Erythroblast (primary cell): ENCODE measurements at regions not wholly inside any gene's neighbourhood (a gene's known extent, or its start where the extent isn't known, plus 50 kb on each side); places are given as distances from the start of the nearest gene placed in this dataset.

Source experiments
- GATA1 ChIP-seq: IDR thresholded peaks from 2 replicates; pipeline ENCODE4 v1.6.1; 2011; ENCODE audit warnings: low read depth, mild to moderate bottlenecking, control low read depth, low read length, moderate library complexity
- POLR2A ChIP-seq: IDR thresholded peaks from 2 replicates; pipeline ENCODE4 v1.6.1; 2011; ENCODE audit warnings: mild to moderate bottlenecking, low read length

GRCh38 chr19:27975419-27976005 lies 1237.4 kb downstream of the UQCRFS1 start:
- no peak for TF ChIP-seq POLR2A
- no peak for TF ChIP-seq GATA1
